NCI-H748 (cell line): ENCODE measurements at regions not wholly inside any gene's neighbourhood (a gene's known extent, or its start where the extent isn't known, plus 50 kb on each side); places are given as distances from the start of the nearest gene placed in this dataset.
"Not testable (repeated sequence)": the region's sequence is repeated elsewhere in the genome, so short reads cannot be mapped to it uniquely, and the experiment has no call there.

ENCODE experiments used
- DNase-seq: peaks from one replicate; lab custom pipeline; 2025; ENCODE audit not compliant: unreplicated experiment; lab: John Stamatoyannopoulos, UW

GRCh38 chr19:32067685-32068084, 277.7 kb upstream of the ZNF507 start:
- no peak for DNase-seq

DNA sequence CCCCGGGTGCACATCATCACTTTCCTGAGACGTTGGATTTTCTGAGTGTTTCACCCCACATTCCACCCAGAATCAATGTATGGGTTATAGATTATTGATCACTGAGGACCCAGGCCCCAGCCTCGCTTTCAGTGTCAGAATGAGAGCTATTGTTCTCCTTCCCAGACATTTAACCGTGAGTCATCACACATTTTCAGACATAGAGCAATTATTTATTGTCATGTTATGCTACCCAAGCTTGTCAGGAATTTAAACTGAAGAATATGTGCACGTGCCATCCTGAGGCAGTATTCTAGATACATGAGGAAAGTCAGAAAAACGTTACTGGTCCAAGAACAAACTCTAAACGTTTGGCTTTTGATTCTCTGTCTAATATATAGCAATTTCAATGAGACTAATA, 276.6 kb upstream of the ZNF507 start:
- no peak for DNase-seq

DNA sequence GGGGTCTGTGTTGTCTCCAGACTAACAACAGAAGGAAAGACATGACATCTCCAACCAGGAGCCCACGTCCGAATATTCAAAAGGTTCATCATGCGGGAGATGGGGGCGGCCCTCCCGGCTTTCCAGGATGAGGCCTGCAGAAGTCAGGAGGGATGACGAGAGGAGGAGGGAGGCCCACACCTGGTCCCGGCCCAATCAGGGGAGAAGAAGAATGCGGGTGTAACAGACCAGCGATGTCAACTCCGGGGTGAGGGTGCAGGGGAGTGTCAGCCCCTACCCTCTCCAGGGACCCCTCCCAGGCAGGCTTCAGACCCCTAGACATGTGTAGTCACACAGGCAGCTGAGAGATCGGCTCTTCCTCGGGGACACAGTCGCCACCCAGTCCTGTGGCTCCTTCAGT, 275.3 kb upstream of the ZNF507 start:
- DNase-seq: no peak

- no peak for DNase-seq
These were observed 263.4 kb upstream of the ZNF507 start for GRCh38 chr19:32082028-32082427.

- DNase-seq: not testable (repeated sequence)
These were observed 260.6 kb upstream of the ZNF507 start for GRCh38 chr19:32084756-32085363.

- DNase-seq: no peak
These were observed 254.2 kb upstream of the ZNF507 start for GRCh38 chr19:32091241-32091640.

DNA sequence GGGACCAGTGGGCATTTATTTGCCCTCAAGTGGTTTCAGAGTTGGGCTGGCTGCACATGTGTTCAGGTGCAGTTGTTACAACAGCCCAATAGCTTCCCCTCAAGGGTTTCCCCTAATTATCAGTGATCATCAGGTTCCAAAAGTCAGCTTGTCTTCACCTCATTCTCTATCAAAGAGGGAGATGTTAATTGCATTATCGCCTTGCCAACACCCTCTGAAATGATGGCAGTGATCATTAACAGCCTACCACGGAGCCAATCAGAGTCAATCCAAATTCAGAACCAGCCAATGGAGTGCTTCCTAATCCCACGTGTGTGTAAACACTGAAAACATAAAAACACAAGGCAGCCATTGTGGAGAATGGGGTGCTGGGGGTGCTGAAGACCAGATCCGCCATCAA, 248.4 kb upstream of the ZNF507 start:
- no peak for DNase-seq

- DNase-seq: no peak
These were observed 247.8 kb upstream of the ZNF507 start for GRCh38 chr19:32097620-32098019.

DNA sequence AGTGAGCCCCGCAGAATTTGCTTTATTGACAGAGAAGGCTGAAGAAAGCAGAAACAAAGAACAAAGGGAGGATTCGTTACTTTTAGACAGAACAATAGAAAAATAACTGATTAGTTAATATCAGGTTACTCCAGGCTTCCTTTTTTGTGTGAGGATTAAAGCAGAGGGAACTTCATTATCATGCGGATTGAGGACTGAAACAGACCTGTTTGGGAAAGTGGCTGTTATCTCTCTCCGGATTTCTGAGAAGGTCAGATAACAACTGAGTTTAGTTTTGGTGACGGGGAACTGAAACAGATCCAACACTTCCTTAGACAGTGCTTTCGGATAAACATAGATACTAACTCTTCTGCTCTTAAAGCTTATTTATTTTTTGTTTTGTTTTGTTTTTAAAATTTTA, 246.4 kb upstream of the ZNF507 start:
- no peak for DNase-seq

DNA sequence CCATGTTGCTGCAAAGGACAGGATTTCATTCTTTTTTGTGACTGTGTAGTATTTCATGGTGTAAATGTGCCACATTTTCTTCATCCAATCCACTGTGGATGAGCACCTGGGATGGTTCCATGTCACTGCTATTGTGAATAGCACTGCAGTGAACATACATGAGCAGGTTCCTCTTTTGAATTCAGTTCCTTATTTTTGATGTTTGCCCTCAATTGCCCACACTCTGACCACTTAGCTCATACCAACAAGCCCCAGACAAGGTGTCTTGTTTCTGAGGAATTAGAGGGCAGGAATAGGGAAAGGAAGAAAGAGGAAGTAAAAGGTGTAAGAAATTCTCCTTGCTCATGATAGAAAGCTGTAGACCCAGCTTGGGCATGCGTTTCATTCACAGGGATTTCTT, 244.2 kb upstream of the ZNF507 start:
- DNase-seq: no peak

GRCh38 chr19:32103541-32103940, 241.9 kb upstream of the ZNF507 start:
- DNase-seq: no peak

- DNase-seq: no peak
These were observed 241.1 kb upstream of the ZNF507 start for GRCh38 chr19:32104153-32104849.

DNA sequence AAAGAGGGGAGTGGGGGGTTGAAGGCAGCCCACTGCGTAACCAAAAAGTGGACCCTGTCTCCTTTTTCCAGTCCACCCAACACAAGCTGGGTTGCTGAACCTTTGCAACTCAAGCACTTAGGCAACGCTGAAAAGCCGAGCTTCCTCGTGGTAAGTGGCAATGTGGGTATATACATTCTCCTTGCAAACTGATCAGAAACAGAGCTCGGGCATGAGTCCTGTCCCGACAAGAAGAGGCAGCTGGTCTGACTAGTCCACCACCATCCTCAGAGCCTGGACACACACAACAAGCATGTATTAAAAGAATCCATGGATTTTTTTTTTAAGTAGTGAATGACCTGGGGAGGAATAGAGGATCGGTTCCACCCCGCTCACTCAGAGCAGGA, 240.6 kb upstream of the ZNF507 start:
- no peak for DNase-seq

DNA sequence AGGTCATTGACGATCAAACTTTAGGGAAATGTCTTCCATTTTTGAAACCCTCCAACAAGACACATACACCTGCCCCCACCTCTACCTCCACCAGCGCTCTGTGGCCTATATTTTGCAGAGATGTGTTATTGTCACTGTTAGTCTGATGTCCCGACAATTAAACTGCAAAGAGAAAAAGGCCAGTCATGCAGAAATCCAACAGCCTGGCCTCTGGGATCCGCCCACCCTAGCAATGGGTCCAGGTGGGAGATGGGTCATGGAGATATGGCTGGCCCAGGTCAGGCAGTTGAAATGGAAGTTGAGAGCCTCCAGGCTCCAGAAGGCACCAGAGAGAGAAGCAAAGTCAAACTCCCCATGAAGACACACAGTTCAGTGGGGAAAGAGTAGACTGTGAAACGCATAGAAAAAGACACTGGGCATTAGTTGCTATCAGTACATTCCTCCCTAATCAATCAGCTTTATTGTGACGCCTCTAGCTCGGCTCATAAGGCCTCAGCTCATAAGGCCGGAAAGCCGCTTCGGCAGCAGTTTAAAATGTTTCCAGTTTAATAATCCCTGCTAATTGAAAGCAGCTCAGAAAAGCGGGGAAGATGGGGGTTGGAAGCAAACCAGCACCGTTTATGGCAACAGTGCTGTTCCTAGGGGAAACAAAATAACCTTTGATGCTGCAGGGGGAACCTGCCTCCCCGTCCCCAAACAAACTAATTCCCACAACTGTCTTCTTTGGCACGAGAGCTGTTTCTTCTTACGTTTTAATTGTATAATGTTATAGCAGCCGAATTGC, 239.7 kb upstream of the ZNF507 start:
- DNase-seq: no peak

- DNase-seq: no peak
These were observed 223.2 kb upstream of the ZNF507 start for GRCh38 chr19:32122258-32122657.

- no peak for DNase-seq
These were observed 222.0 kb upstream of the ZNF507 start for GRCh38 chr19:32123355-32123940.

GRCh38 chr19:32124585-32124984, 220.8 kb upstream of the ZNF507 start:
- DNase-seq: no peak

- DNase-seq: no peak
These were observed 216.3 kb upstream of the ZNF507 start for GRCh38 chr19:32129141-32129540.

DNA sequence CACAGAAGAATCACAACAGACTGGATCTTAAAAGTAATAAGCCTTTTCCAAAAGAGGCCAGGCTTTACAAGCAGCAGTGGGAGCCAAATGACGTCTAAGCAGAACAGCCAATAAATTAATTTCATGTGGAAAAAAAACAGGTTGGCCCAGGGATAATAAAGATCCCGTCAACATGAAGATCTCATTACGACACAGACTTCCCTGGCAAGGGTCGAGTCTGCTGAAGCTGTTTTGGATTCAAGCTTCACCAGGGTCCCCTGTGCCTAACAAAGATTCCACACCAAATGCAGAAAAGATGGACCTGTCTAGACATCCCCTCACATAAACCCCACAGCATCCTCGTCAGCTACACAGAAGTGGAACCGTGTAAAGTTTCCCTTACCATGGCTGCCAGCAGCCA, 215.1 kb upstream of the ZNF507 start:
- no peak for DNase-seq

GRCh38 chr19:32131005-32131404, 214.4 kb upstream of the ZNF507 start:
- DNase-seq: no peak

DNA sequence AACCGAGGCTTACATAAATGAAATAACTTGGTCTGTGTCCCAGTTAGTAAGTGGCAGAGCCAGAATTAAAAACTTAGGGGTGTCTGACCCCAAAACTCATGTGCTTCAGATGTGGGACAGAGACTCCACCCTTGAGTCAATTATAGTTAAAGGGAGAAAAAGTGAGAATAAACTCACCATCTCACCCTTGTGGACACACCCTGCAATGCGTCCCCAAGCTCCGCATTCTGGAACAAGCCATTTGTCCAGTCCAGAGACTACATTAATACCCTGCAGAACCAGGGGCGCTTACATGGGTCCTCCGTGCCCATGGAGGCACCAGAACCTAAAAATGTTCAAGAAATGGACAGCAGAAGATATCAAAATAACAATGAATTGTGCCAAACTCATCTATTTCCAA, 207.0 kb upstream of the ZNF507 start:
- no peak for DNase-seq
